GM06990 (cell line): ENCODE measurements at regions not wholly inside any gene's neighbourhood (a gene's known extent, or its start where the extent isn't known, plus 50 kb on each side); places are given as distances from the start of the nearest gene placed in this dataset.

Experiments used
- DNase-seq: peaks from one replicate; pipeline ENCODE4 v3.0.0-alpha.2; 2011; ENCODE audit not compliant: insufficient read length; ENCODE audit errors: extremely low read depth
- H3K27me3 ChIP-seq: replicated peaks from 2 replicates; pipeline ENCODE4 v1.6.0; 2011; ENCODE audit warnings: low read length; ENCODE audit not compliant: control insufficient read depth, insufficient read depth
- H3K36me3 ChIP-seq: 2 replicates; pipeline ENCODE4 v1.5.1; 2011; ENCODE audit warnings: low read length; ENCODE audit not compliant: control insufficient read depth, insufficient read depth
- H3K4me3 ChIP-seq: replicated peaks from 2 replicates; pipeline ENCODE4 v1.5.1; 2011; ENCODE audit warnings: low read depth, mild to moderate bottlenecking, control low read depth, low read length
- TF ChIP-seq, protein P1 (sequence below): IDR thresholded peaks from 2 replicates; pipeline ENCODE4 v1.5.1; 2011; ENCODE audit warnings: low read length, control low read depth, mild to moderate bottlenecking, inconsistent platforms; ENCODE audit not compliant: insufficient read depth, poor library complexity, severe bottlenecking

DNA sequence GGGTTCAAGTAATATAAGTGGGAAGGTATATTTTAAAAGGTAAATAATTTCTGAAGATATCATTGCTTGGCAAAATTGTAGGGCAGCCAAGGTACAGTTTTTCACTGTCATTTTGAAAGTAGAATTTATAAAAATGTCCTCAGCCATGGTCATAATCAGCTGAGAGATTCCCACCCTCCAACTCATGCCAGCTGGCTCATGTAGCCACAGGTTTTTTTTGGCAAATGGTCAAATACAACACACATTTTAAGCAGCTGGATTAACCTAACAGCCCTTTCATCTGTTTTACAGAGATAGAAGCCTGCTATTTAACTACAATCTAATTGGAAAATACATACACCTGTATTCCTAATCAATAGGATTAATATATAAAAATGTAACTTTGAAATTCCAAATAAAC lies 619.2 kb upstream of the SGCG start:
- no peak for DNase-seq
- TF ChIP-seq, protein P1, sequence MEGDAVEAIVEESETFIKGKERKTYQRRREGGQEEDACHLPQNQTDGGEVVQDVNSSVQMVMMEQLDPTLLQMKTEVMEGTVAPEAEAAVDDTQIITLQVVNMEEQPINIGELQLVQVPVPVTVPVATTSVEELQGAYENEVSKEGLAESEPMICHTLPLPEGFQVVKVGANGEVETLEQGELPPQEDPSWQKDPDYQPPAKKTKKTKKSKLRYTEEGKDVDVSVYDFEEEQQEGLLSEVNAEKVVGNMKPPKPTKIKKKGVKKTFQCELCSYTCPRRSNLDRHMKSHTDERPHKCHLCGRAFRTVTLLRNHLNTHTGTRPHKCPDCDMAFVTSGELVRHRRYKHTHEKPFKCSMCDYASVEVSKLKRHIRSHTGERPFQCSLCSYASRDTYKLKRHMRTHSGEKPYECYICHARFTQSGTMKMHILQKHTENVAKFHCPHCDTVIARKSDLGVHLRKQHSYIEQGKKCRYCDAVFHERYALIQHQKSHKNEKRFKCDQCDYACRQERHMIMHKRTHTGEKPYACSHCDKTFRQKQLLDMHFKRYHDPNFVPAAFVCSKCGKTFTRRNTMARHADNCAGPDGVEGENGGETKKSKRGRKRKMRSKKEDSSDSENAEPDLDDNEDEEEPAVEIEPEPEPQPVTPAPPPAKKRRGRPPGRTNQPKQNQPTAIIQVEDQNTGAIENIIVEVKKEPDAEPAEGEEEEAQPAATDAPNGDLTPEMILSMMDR: no peak
- H3K4me3 ChIP-seq: no peak overlapping the region
- no peaks in the 10 kb centered on the region for H3K36me3 ChIP-seq
- no peaks in the 10 kb centered on the region for H3K27me3 ChIP-seq

DNA sequence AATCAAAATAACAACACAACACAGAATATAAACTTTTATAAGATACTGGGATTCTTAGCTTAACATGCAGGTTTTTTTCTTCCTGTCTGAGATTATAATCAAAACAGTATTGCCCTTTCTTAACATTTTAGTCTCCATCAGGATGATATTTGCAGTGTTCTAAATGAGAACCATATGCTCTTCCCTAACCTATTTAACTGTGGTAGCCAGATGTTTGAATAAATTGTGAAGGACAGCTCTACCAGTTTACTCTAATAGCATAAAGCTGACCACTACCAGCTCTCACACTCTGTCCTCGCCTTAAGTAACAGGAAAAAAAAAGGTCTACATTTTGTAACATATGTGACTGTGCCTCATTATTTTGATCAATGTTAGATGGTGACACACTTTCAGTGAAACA lies 618.7 kb upstream of the SGCG start:
- Histone ChIP-seq H3K27me3 (no peaks in the 10 kb centered on the region), H3K4me3 (no peak overlapping the region), H3K36me3 (no peaks in the 10 kb centered on the region)
- DNase-seq: no peak
- TF ChIP-seq, protein P1: no peak

DNA sequence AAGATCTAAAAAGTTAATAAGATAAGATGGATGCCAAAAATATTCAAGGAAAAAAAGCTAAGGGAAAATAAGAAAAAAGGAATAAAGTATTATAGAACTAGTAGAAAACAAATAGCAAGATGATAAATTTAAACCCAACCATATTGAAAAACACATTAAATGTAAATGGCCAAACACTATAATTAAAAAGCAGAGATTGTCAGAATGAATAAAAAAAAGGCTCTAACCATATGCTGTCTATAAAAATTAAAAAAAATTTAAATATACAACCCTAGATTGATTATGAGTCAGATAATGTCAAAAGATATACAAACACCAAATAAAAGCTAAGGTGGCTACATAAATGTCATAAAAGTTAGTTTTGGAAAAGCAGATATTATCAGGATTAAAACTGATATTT lies 617.5 kb upstream of the SGCG start:
- TF ChIP-seq, protein P1: no peak
- Histone ChIP-seq H3K27me3 (no peaks in the 10 kb centered on the region), H3K4me3 (no peak overlapping the region)

DNA sequence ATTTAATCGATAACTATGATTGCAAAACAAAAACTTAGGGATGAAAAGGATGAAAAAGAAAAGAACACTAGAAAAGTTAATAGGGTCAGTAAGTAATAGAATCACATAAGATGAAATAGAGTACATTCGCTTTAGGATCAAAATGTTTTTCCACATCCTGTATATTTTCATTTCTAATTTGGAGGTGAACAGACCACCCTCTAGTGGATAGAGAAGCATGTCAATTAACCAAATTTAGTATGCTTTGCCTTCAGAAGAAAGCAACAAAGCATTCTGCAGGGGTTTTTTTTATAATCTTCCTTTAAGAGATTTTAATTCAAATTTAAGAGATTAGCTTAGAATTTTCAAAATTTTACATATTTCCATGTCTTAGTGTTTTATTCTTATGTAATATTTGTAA lies 611.0 kb upstream of the SGCG start:
- Histone ChIP-seq H3K36me3 (no peaks in the 10 kb centered on the region), H3K27me3 (no peaks in the 10 kb centered on the region), H3K4me3 (no peak overlapping the region)
- no peak for DNase-seq
- TF ChIP-seq, protein P1: no peak

More for the DNA sequence above, 617.5 kb upstream of the SGCG start:
- no peaks in the 10 kb centered on the region for H3K36me3 ChIP-seq
- DNase-seq: no peak

DNA sequence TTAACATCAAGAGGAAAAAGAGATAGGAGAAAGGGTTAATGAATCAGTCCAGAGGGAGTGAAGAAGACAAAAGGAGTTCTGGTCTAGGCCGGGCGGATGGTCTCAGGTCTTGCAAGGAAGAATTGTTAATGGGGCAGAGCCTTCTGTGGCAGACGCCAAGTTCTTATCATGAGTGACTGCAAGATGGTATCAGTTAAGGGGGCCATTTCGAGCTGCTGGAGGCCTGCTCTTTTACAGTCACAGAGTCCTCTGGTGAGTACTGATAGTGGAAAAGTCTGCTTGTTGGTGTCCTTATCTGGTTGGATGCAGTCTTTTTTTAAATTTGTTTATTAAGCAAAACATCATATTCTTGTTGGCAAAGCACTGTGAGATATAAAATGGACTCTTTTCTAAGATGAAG lies 590.9 kb upstream of the SGCG start:
- no peak for DNase-seq
- Histone ChIP-seq H3K36me3 (no peaks in the 10 kb centered on the region), H3K4me3 (no peak overlapping the region), H3K27me3 (no peaks in the 10 kb centered on the region)
- TF ChIP-seq, protein P1: no peak

DNA sequence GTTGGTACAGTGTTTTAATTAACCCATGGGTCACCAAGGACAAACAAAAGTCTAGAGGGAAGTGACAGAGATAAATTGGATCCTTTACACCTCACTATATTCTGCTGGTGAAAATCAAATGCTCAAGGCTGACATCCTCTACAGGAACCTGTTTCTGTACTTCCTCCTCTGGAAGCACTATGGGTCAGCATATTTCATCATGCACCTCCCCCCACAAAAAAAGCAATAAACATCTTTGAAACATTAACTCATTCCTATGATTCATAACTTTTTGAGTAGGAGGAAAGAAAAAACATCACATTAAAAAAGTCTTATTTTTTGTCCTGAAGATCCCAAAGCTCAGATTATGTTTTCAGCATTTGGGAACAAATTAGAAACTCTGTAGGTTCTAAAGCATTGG lies 588.3 kb upstream of the SGCG start:
- Histone ChIP-seq H3K4me3 (no peak overlapping the region), H3K36me3 (no peaks in the 10 kb centered on the region), H3K27me3 (no peaks in the 10 kb centered on the region)
- TF ChIP-seq, protein P1: no peak
- no peak for DNase-seq
